ENCODE measurements at regions not wholly inside any gene's neighbourhood (a gene's known extent, or its start where the extent isn't known, plus 50 kb on each side); places are given as distances from the start of the nearest gene placed in this dataset.

DNA sequence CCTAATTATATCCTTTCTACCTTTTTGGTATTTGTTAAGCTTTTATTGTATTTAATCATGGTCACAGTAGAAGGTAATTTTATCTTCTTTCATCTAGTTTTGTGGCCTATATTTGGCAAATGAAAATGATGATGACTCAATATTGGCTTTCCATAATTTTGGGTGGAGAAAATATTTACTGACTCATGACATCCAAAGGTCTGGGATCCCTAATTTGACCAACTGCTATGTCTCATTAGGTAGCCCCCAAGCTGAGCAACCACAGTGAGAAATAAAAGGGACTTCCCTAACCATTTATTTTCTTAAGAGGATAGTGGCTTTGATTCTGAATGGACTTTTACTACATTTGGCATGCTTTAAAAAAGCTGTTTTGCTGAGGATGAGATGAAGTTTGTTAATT lies 289.5 kb downstream of the RMST start:
- TF ChIP-seq GATA2 (IDR thresholded peaks at IDR 0.05; ENCODE audit: low read depth, low read length) (no peak), GATA3 (IDR thresholded peaks at IDR 0.05; ENCODE audit: low read depth, low read length) (no peak)

Data from SH-SY5Y (cell line).